Loucy (cell line): ENCODE measurements at regions not wholly inside any gene's neighbourhood (a gene's known extent, or its start where the extent isn't known, plus 50 kb on each side); places are given as distances from the start of the nearest gene placed in this dataset.

Source experiments
- H2AFZ ChIP-seq: fragments of 200-600 bp; sonication (generic); 2 replicates; pipeline ENCODE4 v1.6.0; 2016; ENCODE audit warnings: antibody characterized with exemption, mild to moderate bottlenecking, low read length, moderate library complexity
- H3F3A ChIP-seq: fragments of 200-600 bp; 2 replicates; pipeline ENCODE4 v1.6.0; 2016; ENCODE audit warnings: antibody characterized with exemption, low read depth, mild to moderate bottlenecking
- H3K27me3 ChIP-seq: fragments of 200-600 bp; sonication (generic); 2 replicates; pipeline ENCODE4 v1.6.1; 2014; ENCODE audit warnings: low read length, mild to moderate bottlenecking; ENCODE audit not compliant: insufficient read depth, poor library complexity, severe bottlenecking
- H3K36me3 ChIP-seq: fragments of 200-600 bp; sonication (generic); 2 replicates; pipeline ENCODE4 v1.6.1; 2016; ENCODE audit warnings: low read length; ENCODE audit not compliant: insufficient read depth
- H3K4me1 ChIP-seq: fragments of 200-600 bp; sonication (generic); 2 replicates; pipeline ENCODE4 v1.5.1; 2014; ENCODE audit warnings: low read length, mild to moderate bottlenecking; ENCODE audit not compliant: insufficient read depth, poor library complexity, severe bottlenecking
- H3K4me2 ChIP-seq: fragments of 200-600 bp; sonication (generic); 2 replicates; pipeline ENCODE4 v1.6.0; 2014; ENCODE audit warnings: antibody characterized with exemption, low read length, low read depth, mild to moderate bottlenecking; ENCODE audit not compliant: poor library complexity, severe bottlenecking
- H3K4me3 ChIP-seq: fragments of 200-600 bp; sonication (generic); 2 replicates; pipeline ENCODE4 v1.5.1; 2014; ENCODE audit warnings: low read length, mild to moderate bottlenecking, mixed read lengths; ENCODE audit not compliant: poor library complexity, severe bottlenecking
- H3K79me2 ChIP-seq: fragments of 200-600 bp; sonication (generic); 2 replicates; pipeline ENCODE4 v1.6.1; 2014; ENCODE audit warnings: low read length; ENCODE audit not compliant: insufficient read depth
- H3K9ac ChIP-seq: fragments of 200-600 bp; sonication (generic); 2 replicates; pipeline ENCODE4 v1.6.0; 2014; ENCODE audit warnings: mild to moderate bottlenecking, low read depth, low read length, moderate library complexity; ENCODE audit not compliant: poor library complexity, severe bottlenecking
- H3K9me2 ChIP-seq: fragments of 200-600 bp; sonication (generic); replicated peaks from 2 replicates; pipeline ENCODE4 v1.6.1; 2016; ENCODE audit warnings: low read depth, low read length, mixed read lengths
- H3K9me3 ChIP-seq: fragments of 200-600 bp; sonication (generic); 2 replicates; pipeline ENCODE4 v1.6.1; 2014; ENCODE audit warnings: mild to moderate bottlenecking, antibody characterized with exemption, low read length, low read depth; ENCODE audit not compliant: insufficient read depth
- H4K20me1 ChIP-seq: fragments of 200-600 bp; sonication (generic); 2 replicates; pipeline ENCODE4 v1.6.0; 2014; ENCODE audit warnings: antibody characterized with exemption, low read length, mild to moderate bottlenecking; ENCODE audit not compliant: insufficient read depth, poor library complexity, severe bottlenecking
- EZH2phosphoT487 ChIP-seq: fragments of 200-600 bp; IDR thresholded peaks from 2 replicates; pipeline ENCODE4 v1.6.1; 2018; ENCODE audit warnings: antibody characterized with exemption, mild to moderate bottlenecking, moderate library complexity, borderline replicate concordance
- TF ChIP-seq, protein P1 (sequence below): fragments of 200-600 bp; sonication (generic); conservative IDR thresholded peaks from 2 replicates; pipeline ENCODE4 v1.5.1; 2014; ENCODE audit warnings: mild to moderate bottlenecking, antibody characterized with exemption, low read length

DNA sequence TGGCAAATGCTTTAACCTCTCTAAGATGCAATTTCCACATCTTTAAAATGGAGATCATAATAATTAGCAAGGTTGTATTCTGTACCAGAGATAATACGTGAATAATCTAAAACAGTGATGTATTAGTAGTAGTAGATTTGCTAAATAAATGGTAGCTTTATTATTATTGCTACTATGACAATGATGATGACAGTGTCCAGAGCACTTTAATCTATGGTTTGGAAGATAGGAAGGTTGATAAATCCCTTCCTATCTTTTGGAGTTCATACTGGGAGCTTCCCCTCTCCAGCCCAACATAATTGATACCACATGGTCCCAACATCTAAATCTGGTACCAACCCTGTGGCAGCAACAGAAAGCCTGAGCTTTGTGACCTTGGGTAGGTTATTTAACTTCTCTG lies 267.8 kb downstream of the FAT3 start:
- Histone ChIP-seq H3K4me1 (no peaks in the 10 kb centered on the region), H3K79me2 (no peaks in the 10 kb centered on the region), H3K9ac (no peak overlapping the region), H4K20me1 (no peaks in the 10 kb centered on the region), H3K27me3 (no peaks in the 10 kb centered on the region), H3K9me2 (no peaks in the 10 kb centered on the region), H3F3A (no peaks in the 10 kb centered on the region), H3K36me3 (no peaks in the 10 kb centered on the region), H2AFZ (no peak overlapping the region), H3K4me2 (no peak overlapping the region), H3K4me3 (no peak overlapping the region), H3K9me3 (no peaks in the 10 kb centered on the region)
- TF ChIP-seq, protein P1, sequence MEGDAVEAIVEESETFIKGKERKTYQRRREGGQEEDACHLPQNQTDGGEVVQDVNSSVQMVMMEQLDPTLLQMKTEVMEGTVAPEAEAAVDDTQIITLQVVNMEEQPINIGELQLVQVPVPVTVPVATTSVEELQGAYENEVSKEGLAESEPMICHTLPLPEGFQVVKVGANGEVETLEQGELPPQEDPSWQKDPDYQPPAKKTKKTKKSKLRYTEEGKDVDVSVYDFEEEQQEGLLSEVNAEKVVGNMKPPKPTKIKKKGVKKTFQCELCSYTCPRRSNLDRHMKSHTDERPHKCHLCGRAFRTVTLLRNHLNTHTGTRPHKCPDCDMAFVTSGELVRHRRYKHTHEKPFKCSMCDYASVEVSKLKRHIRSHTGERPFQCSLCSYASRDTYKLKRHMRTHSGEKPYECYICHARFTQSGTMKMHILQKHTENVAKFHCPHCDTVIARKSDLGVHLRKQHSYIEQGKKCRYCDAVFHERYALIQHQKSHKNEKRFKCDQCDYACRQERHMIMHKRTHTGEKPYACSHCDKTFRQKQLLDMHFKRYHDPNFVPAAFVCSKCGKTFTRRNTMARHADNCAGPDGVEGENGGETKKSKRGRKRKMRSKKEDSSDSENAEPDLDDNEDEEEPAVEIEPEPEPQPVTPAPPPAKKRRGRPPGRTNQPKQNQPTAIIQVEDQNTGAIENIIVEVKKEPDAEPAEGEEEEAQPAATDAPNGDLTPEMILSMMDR, result no peak
- TF ChIP-seq EZH2phosphoT487, result no peak

DNA sequence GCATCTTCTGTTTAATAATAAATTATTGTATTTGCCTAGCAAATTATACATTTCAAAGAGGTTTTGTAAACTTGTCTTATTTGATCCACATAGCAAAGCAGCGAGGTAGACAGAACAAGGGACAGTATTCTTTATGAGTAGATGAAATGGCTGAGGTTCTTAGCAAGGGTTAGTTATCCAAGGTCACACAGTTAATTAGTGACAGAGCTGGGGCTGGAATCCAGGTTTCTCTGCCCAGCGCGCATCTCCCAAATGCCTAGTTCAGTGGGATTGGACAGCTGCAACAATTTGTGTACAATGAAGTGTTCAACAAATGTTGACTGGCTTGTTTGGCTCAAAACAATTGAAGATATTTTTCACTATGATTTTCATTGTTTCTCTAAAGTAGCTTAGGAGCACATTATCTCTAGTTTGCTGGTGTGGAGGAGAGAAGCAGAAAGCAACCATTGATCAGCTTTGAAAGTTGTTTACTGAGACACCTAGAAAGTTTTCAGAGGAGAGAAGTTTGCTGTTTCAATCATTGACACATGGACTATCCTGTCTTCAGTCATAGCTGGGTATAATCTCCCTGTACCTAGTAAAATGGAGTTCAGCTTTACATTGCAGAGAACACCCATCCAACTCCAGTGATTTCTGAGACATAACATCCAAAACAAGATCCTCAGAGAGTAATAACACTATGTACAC lies 270.6 kb downstream of the FAT3 start:
- H3K36me3 ChIP-seq, result no peaks in the 10 kb centered on the region
- H3K9me3 ChIP-seq, result no peaks in the 10 kb centered on the region
- TF ChIP-seq EZH2phosphoT487, result no peak
- H3K9ac ChIP-seq, result no peak overlapping the region
- H3K27me3 ChIP-seq, result no peaks in the 10 kb centered on the region
- H3K4me3 ChIP-seq, result no peak overlapping the region
- no peaks in the 10 kb centered on the region for H4K20me1 ChIP-seq
- H3K4me1 ChIP-seq, result no peaks in the 10 kb centered on the region
- H3K4me2 ChIP-seq, result no peak overlapping the region
- no peaks in the 10 kb centered on the region for H3K79me2 ChIP-seq
- H3K9me2 ChIP-seq, result no peaks in the 10 kb centered on the region
- H2AFZ ChIP-seq, result no peak overlapping the region
- H3F3A ChIP-seq, result no peaks in the 10 kb centered on the region

DNA sequence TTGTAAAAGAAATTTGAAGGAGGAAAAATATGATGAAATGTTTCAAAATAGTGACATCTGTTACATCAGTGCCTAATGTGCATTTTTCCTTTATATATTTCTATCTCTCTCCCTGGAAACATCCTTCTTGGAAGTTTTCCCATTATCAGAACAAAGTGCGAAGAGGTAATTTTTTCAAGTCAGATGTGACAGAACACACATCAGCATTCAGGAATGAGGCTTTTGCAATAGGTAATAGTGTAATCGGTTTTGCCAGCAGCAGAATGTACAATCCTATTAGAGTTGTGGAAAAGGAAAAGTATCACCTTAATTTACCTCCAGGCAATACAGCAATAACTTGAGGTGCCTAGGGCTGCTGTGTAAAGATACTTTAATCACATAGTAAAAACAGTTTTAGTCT lies 275.8 kb downstream of the FAT3 start:
- H2AFZ ChIP-seq, result no peak overlapping the region
- H3K9me3 ChIP-seq, result no peaks in the 10 kb centered on the region
- no peaks in the 10 kb centered on the region for H3K79me2 ChIP-seq
- no peak overlapping the region for H3K9ac ChIP-seq
- no peaks in the 10 kb centered on the region for H3K27me3 ChIP-seq
- H4K20me1 ChIP-seq, result no peaks in the 10 kb centered on the region
- H3F3A ChIP-seq, result no peaks in the 10 kb centered on the region
- TF ChIP-seq, protein P1, result no peak
- no peak for TF ChIP-seq EZH2phosphoT487
- no peak overlapping the region for H3K4me2 ChIP-seq
- H3K4me3 ChIP-seq, result no peak overlapping the region
- no peaks in the 10 kb centered on the region for H3K9me2 ChIP-seq
- no peaks in the 10 kb centered on the region for H3K4me1 ChIP-seq
- no peaks in the 10 kb centered on the region for H3K36me3 ChIP-seq

DNA sequence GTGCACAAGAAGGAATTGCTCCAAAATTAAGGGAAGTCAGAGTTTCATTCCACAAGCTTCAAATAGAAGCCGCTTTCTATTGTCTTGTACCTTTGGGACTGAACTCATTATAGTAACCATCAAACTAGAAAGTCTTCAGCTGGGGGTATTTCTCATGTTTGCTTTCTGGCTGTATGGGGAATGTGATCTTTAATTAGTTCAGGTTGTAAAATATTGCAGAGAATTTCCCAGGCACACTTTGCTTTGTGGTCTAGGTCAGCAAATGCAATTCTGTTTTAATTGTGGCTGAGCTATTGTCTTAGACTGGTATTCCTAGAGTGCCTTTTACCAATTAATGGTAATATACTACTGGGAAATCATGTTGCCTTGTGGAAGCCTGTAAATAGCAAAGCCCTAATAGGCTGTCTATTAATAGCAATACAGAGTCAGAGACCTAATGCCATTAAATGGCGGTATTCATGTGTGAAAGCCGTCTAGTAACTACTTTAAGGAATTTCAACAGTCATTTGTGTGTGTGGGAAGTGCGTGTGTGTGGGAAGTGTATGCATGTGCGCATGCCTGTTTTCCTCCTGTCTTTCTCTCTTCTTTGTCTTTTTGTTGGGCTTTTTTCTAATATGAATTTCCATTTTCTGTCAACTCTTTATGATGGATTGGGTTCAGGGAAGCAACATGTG lies 276.6 kb downstream of the FAT3 start:
- Histone ChIP-seq H3K4me2 (no peak overlapping the region), H3K9ac (no peak overlapping the region), H3K4me1 (no peaks in the 10 kb centered on the region), H4K20me1 (no peaks in the 10 kb centered on the region), H3F3A (no peaks in the 10 kb centered on the region), H3K79me2 (no peaks in the 10 kb centered on the region), H3K27me3 (no peaks in the 10 kb centered on the region), H2AFZ (no peak overlapping the region), H3K9me2 (no peaks in the 10 kb centered on the region), H3K36me3 (no peaks in the 10 kb centered on the region), H3K9me3 (no peaks in the 10 kb centered on the region), H3K4me3 (no peak overlapping the region)
- TF ChIP-seq, protein P1, result no peak
- TF ChIP-seq EZH2phosphoT487, result no peak
